GM19468 (cell line): ENCODE measurements at regions not wholly inside any gene's neighbourhood (a gene's known extent, or its start where the extent isn't known, plus 50 kb on each side); places are given as distances from the start of the nearest gene placed in this dataset.
"Not testable (repeated sequence)": the region's sequence is repeated elsewhere in the genome, so short reads cannot be mapped to it uniquely, and the experiment has no call there.

Source experiments
- ATAC-seq: cut with Tn5 transposase; IDR thresholded peaks from one replicate; pipeline ENCODE4 v1.9.1; 2021; ENCODE audit warnings: mild to moderate bottlenecking, moderate library complexity, moderate number of reproducible peaks; ENCODE audit not compliant: unreplicated experiment; ENCODE audit errors: extremely low read depth

GRCh38 chr6:112833581-112834131 is 486.5 kb downstream of the RFPL4B start:
- ATAC-seq: no peak

GRCh38 chr6:112835078-112835477 is 487.9 kb downstream of the RFPL4B start:
- no peak for ATAC-seq

GRCh38 chr6:112839525-112839961 is 492.4 kb downstream of the RFPL4B start:
- ATAC-seq: no peak

GRCh38 chr6:112841553-112842329 is 494.6 kb downstream of the RFPL4B start:
- ATAC-seq: peak; percentile 20

- no peak for ATAC-seq
Measured at GRCh38 chr6:112842330-112842685, 495.2 kb downstream of the RFPL4B start.

GRCh38 chr6:112846681-112847080 is 499.6 kb downstream of the RFPL4B start:
- ATAC-seq: no peak

GRCh38 chr6:112851146-112851545 is 504.0 kb downstream of the RFPL4B start:
- no peak for ATAC-seq

GRCh38 chr6:112853162-112853561 is 506.0 kb downstream of the RFPL4B start:
- ATAC-seq: no peak

GRCh38 chr6:112863753-112864152 is 516.6 kb downstream of the RFPL4B start:
- no peak for ATAC-seq

- no peak for ATAC-seq
Measured at GRCh38 chr6:112865131-112865530, 518.0 kb downstream of the RFPL4B start.

- ATAC-seq: no peak
Measured at GRCh38 chr6:112874881-112875280, 527.8 kb downstream of the RFPL4B start.

- ATAC-seq: no peak
Measured at GRCh38 chr6:112877134-112878100, 530.3 kb downstream of the RFPL4B start.

GRCh38 chr6:112879920-112880413 is 532.8 kb downstream of the RFPL4B start:
- ATAC-seq: no peak

- ATAC-seq: no peak
Measured at GRCh38 chr6:112881027-112881426, 533.9 kb downstream of the RFPL4B start.

GRCh38 chr6:112881828-112882780 is 535.0 kb downstream of the RFPL4B start:
- no peak for ATAC-seq

- ATAC-seq: no peak
Measured at GRCh38 chr6:112883095-112883494, 536.0 kb downstream of the RFPL4B start.

GRCh38 chr6:112886415-112886814 is 539.3 kb downstream of the RFPL4B start:
- no peak for ATAC-seq

- not testable (repeated sequence) for ATAC-seq
Measured at GRCh38 chr6:112887424-112887823, 540.3 kb downstream of the RFPL4B start.

GRCh38 chr6:112899541-112899940 is 552.4 kb downstream of the RFPL4B start:
- ATAC-seq: no peak

- no peak for ATAC-seq
Measured at GRCh38 chr6:112903361-112903760, 556.2 kb downstream of the RFPL4B start.
